Karpas-422 (cell line): ENCODE measurements at regions not wholly inside any gene's neighbourhood (a gene's known extent, or its start where the extent isn't known, plus 50 kb on each side); places are given as distances from the start of the nearest gene placed in this dataset.

ENCODE experiments used
- DNase-seq: peaks from one replicate; pipeline ENCODE4 v3.0.0-alpha.2; 2015
- H2AFZ ChIP-seq: fragments of 200-600 bp; sonication (generic); 2 replicates; pipeline ENCODE4 v1.6.1; 2014; ENCODE audit warnings: antibody characterized with exemption, low read length, mixed read lengths
- H3K27ac ChIP-seq: fragments of 200-600 bp; sonication (generic); 2 replicates; pipeline ENCODE4 v1.5.1; 2014; ENCODE audit warnings: mild to moderate bottlenecking, low read length, moderate library complexity
- H3K27me3 ChIP-seq: fragments of 200-600 bp; sonication (generic); 2 replicates; pipeline ENCODE4 v1.6.1; 2014; ENCODE audit warnings: low read length, mixed read lengths
- H3K36me3 ChIP-seq: fragments of 200-600 bp; sonication (generic); 2 replicates; pipeline ENCODE4 v1.6.1; 2014; ENCODE audit warnings: low read length, mixed read lengths; ENCODE audit not compliant: insufficient read depth
- H3K4me1 ChIP-seq: fragments of 200-600 bp; sonication (generic); 2 replicates; pipeline ENCODE4 v1.6.1; 2014; ENCODE audit warnings: mild to moderate bottlenecking, low read length, mixed read lengths
- H3K4me2 ChIP-seq: fragments of 200-600 bp; sonication (generic); 2 replicates; pipeline ENCODE4 v1.6.1; 2014; ENCODE audit warnings: low read length, low read depth, mild to moderate bottlenecking; ENCODE audit not compliant: poor library complexity, severe bottlenecking
- H3K4me3 ChIP-seq: fragments of 200-600 bp; sonication (generic); 2 replicates; pipeline ENCODE4 v1.5.1; 2014; ENCODE audit warnings: mild to moderate bottlenecking, antibody characterized with exemption, low read length, mixed read lengths
- H3K79me2 ChIP-seq: fragments of 200-600 bp; sonication (generic); 2 replicates; pipeline ENCODE4 v1.6.1; 2014; ENCODE audit warnings: mild to moderate bottlenecking, low read length, mixed read lengths
- H3K9ac ChIP-seq: fragments of 200-600 bp; sonication (generic); 2 replicates; pipeline ENCODE4 v1.6.0; 2014; ENCODE audit warnings: low read length
- H3K9me2 ChIP-seq: fragments of 200-600 bp; sonication (generic), shearing (Covaris generic); replicated peaks from 2 replicates; pipeline ENCODE4 v1.6.0; 2014; ENCODE audit warnings: mild to moderate bottlenecking, low read length, moderate library complexity; ENCODE audit not compliant: insufficient read depth
- H3K9me3 ChIP-seq: fragments of 300-700, 200-600 bp; sonication (generic); 2 replicates; pipeline ENCODE4 v1.6.1; 2014; ENCODE audit warnings: low read length, mixed read lengths
- H4K20me1 ChIP-seq: fragments of 200-600 bp; sonication (generic); 2 replicates; pipeline ENCODE4 v1.6.1; 2014; ENCODE audit warnings: mild to moderate bottlenecking, antibody characterized with exemption, low read length, low read depth; ENCODE audit not compliant: insufficient read depth

- H3K9me3 ChIP-seq, result peaks cover 6% of the 10 kb centered on the region
- H3K4me2 ChIP-seq, result no peak overlapping the region
- no peaks in the 10 kb centered on the region for H3K27me3 ChIP-seq
- H2AFZ ChIP-seq, result no peak overlapping the region
- no peak overlapping the region for H3K4me3 ChIP-seq
- no peaks in the 10 kb centered on the region for H3K4me1 ChIP-seq
- DNase-seq, result no peak
- H3K9me2 ChIP-seq, result no peaks in the 10 kb centered on the region
- H4K20me1 ChIP-seq, result no peaks in the 10 kb centered on the region
- H3K79me2 ChIP-seq, result no peaks in the 10 kb centered on the region
- no peaks in the 10 kb centered on the region for H3K36me3 ChIP-seq
- no peak overlapping the region for H3K9ac ChIP-seq
- no peak overlapping the region for H3K27ac ChIP-seq
Observed at GRCh38 chr14:101328412-101329028, 232.8 kb upstream of the DIO3 start.

- H3K9me3 ChIP-seq, result no peaks in the 10 kb centered on the region
- no peak overlapping the region for H3K4me2 ChIP-seq
- H3K36me3 ChIP-seq, result no peaks in the 10 kb centered on the region
- H2AFZ ChIP-seq, result no peak overlapping the region
- H3K27me3 ChIP-seq, result no peaks in the 10 kb centered on the region
- no peak for DNase-seq
- no peak overlapping the region for H3K9ac ChIP-seq
- no peak overlapping the region for H3K27ac ChIP-seq
- no peaks in the 10 kb centered on the region for H3K9me2 ChIP-seq
- H3K4me1 ChIP-seq, result no peaks in the 10 kb centered on the region
- no peak overlapping the region for H3K4me3 ChIP-seq
- H4K20me1 ChIP-seq, result no peaks in the 10 kb centered on the region
- no peaks in the 10 kb centered on the region for H3K79me2 ChIP-seq
Observed at GRCh38 chr14:101330416-101331140, 230.7 kb upstream of the DIO3 start.

GRCh38 chr14:101331141-101331525 lies 230.2 kb upstream of the DIO3 start:
- Histone ChIP-seq H3K4me1 (no peaks in the 10 kb centered on the region), H3K4me2 (no peak overlapping the region), H3K4me3 (no peak overlapping the region), H3K36me3 (no peaks in the 10 kb centered on the region), H2AFZ (no peak overlapping the region), H3K9me2 (no peaks in the 10 kb centered on the region), H3K79me2 (no peaks in the 10 kb centered on the region), H3K9me3 (no peaks in the 10 kb centered on the region), H3K27me3 (no peaks in the 10 kb centered on the region), H3K9ac (no peak overlapping the region), H4K20me1 (no peaks in the 10 kb centered on the region), H3K27ac (no peak overlapping the region)
- DNase-seq, result no peak

- Histone ChIP-seq H3K79me2 (no peaks in the 10 kb centered on the region), H3K4me2 (no peak overlapping the region), H3K36me3 (no peaks in the 10 kb centered on the region), H3K4me1 (no peaks in the 10 kb centered on the region), H3K9ac (no peak overlapping the region), H4K20me1 (no peaks in the 10 kb centered on the region), H3K27ac (no peak overlapping the region), H3K9me2 (no peaks in the 10 kb centered on the region), H2AFZ (no peak overlapping the region), H3K9me3 (no peaks in the 10 kb centered on the region), H3K27me3 (no peaks in the 10 kb centered on the region), H3K4me3 (no peak overlapping the region)
- no peak for DNase-seq
Observed at GRCh38 chr14:101331661-101332169, 229.6 kb upstream of the DIO3 start.

GRCh38 chr14:101332281-101332680 lies 229.0 kb upstream of the DIO3 start:
- Histone ChIP-seq H3K79me2 (no peaks in the 10 kb centered on the region), H2AFZ (no peak overlapping the region), H3K9ac (no peak overlapping the region), H3K4me1 (no peaks in the 10 kb centered on the region), H3K4me3 (no peak overlapping the region), H3K27me3 (no peaks in the 10 kb centered on the region), H3K36me3 (no peaks in the 10 kb centered on the region), H3K4me2 (no peak overlapping the region), H3K9me2 (no peaks in the 10 kb centered on the region), H4K20me1 (no peaks in the 10 kb centered on the region), H3K9me3 (no peaks in the 10 kb centered on the region), H3K27ac (no peak overlapping the region)
- no peak for DNase-seq

- Histone ChIP-seq H3K79me2 (no peaks in the 10 kb centered on the region), H3K36me3 (no peaks in the 10 kb centered on the region), H3K9me3 (no peaks in the 10 kb centered on the region), H3K9me2 (no peaks in the 10 kb centered on the region), H3K9ac (no peak overlapping the region), H3K4me2 (no peak overlapping the region), H3K27ac (no peak overlapping the region), H4K20me1 (no peaks in the 10 kb centered on the region), H2AFZ (no peak overlapping the region), H3K27me3 (no peaks in the 10 kb centered on the region), H3K4me3 (no peak overlapping the region), H3K4me1 (no peaks in the 10 kb centered on the region)
- DNase-seq, result no peak
Observed at GRCh38 chr14:101333335-101334280, 227.7 kb upstream of the DIO3 start.

GRCh38 chr14:101334656-101335055 lies 226.6 kb upstream of the DIO3 start:
- Histone ChIP-seq H3K9me3 (no peaks in the 10 kb centered on the region), H3K27me3 (no peaks in the 10 kb centered on the region), H3K79me2 (no peaks in the 10 kb centered on the region), H3K4me1 (no peaks in the 10 kb centered on the region), H3K4me3 (no peak overlapping the region), H2AFZ (no peak overlapping the region), H3K27ac (no peak overlapping the region), H4K20me1 (no peaks in the 10 kb centered on the region), H3K9ac (no peak overlapping the region), H3K9me2 (no peaks in the 10 kb centered on the region), H3K36me3 (no peaks in the 10 kb centered on the region), H3K4me2 (no peak overlapping the region)
- no peak for DNase-seq

GRCh38 chr14:101335061-101335661 lies 226.1 kb upstream of the DIO3 start:
- Histone ChIP-seq H3K4me2 (no peak overlapping the region), H3K79me2 (no peaks in the 10 kb centered on the region), H3K4me3 (no peak overlapping the region), H3K9ac (no peak overlapping the region), H4K20me1 (no peaks in the 10 kb centered on the region), H2AFZ (no peak overlapping the region), H3K36me3 (no peaks in the 10 kb centered on the region), H3K9me3 (no peaks in the 10 kb centered on the region), H3K27me3 (no peaks in the 10 kb centered on the region), H3K27ac (no peak overlapping the region), H3K9me2 (no peaks in the 10 kb centered on the region), H3K4me1 (no peaks in the 10 kb centered on the region)
- no peak for DNase-seq
